Suprapubic skin (tissue), 4 donors: ENCODE measurements at regions not wholly inside any gene's neighbourhood (a gene's known extent, or its start where the extent isn't known, plus 50 kb on each side); places are given as distances from the start of the nearest gene placed in this dataset.

Source experiments
- EP300 ChIP-seq: sonication (generic); formaldehyde crosslinking; IDR thresholded peaks from one replicate; pipeline ENCODE4 v1.6.1; 2017; ENCODE audit warnings: antibody characterized with exemption
- POLR2A ChIP-seq, 2 donors: fragments of 450-650 bp; IDR thresholded peaks; one replicate each; pipeline ENCODE4 v1.6.1; 2017; ENCODE audit warnings: antibody characterized with exemption in 2 of 2, mild to moderate bottlenecking in 2 of 2, moderate library complexity in 2 of 2
- POLR2AphosphoS5 ChIP-seq, 3 donors: sonication (generic); formaldehyde crosslinking; IDR thresholded peaks; one replicate each; pipeline ENCODE4 v1.6.1; 2017; ENCODE audit warnings: antibody characterized with exemption in 3 of 3
- TF ChIP-seq, protein P1 (sequence below), 2 donors: fragments of 200-600 bp in 1 of 2; fragments of 450-650 bp in 1 of 2; sonication (generic) in 1 of 2; IDR thresholded peaks; one replicate each; pipeline ENCODE4 v1.5.1; 2016 to 2019; ENCODE audit warnings: antibody characterized with exemption in 2 of 2, mild to moderate bottlenecking in 1 of 2, moderate library complexity in 1 of 2

DNA sequence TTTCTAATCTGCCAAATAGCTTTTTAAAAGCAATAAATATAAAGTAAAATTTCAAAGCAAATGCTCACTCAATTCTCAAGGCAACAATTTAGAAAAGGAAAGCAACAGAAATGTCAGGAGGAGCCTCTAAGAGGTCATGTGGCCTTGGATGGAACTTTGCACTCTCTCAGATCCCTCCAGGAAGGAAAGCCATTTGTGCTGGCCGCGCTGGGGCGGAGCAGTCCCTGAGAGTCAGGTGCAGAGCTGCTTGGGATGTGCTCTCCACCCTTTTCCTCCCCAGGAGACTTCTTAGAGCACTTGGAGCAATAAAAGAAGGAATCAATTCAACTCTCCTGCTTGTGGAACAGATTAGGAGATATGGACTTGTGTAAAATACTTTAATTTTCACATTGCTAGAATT lies 379.8 kb upstream of the LINC00305 start:
- TF ChIP-seq, protein P1, sequence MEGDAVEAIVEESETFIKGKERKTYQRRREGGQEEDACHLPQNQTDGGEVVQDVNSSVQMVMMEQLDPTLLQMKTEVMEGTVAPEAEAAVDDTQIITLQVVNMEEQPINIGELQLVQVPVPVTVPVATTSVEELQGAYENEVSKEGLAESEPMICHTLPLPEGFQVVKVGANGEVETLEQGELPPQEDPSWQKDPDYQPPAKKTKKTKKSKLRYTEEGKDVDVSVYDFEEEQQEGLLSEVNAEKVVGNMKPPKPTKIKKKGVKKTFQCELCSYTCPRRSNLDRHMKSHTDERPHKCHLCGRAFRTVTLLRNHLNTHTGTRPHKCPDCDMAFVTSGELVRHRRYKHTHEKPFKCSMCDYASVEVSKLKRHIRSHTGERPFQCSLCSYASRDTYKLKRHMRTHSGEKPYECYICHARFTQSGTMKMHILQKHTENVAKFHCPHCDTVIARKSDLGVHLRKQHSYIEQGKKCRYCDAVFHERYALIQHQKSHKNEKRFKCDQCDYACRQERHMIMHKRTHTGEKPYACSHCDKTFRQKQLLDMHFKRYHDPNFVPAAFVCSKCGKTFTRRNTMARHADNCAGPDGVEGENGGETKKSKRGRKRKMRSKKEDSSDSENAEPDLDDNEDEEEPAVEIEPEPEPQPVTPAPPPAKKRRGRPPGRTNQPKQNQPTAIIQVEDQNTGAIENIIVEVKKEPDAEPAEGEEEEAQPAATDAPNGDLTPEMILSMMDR (IDR thresholded peaks at IDR 0.05) = no peak
- TF ChIP-seq POLR2AphosphoS5 (IDR thresholded peaks at IDR 0.05) (no peak), POLR2A (IDR thresholded peaks at IDR 0.05) (no peak), EP300 (no peak)
